Stimulated activated CD4-positive, alpha-beta T cell treated with anti-CD3 and anti-CD28 coated beads, TNF-alpha, amount 100 ng/mL, for 24 hours (primary cell): ENCODE measurements at regions not wholly inside any gene's neighbourhood (a gene's known extent, or its start where the extent isn't known, plus 50 kb on each side); places are given as distances from the start of the nearest gene placed in this dataset.
A peak's percentile ranks its signal among the peaks of the same experiment; 100 is the strongest.

Experiments
- DNase-seq, 3 experiments: peaks; one replicate each; pipeline ENCODE4 v3.0.0-alpha.2; 2020; ENCODE audit warnings: low read depth in 3 of 3

- no peak for DNase-seq
Observed at GRCh38 chr14:51396222-51396815, 156.3 kb downstream of the TMX1 start.

GRCh38 chr14:51398898-51399297, 158.9 kb downstream of the TMX1 start:
- DNase-seq = no peak

- no peak for DNase-seq
Observed at GRCh38 chr14:51400139-51400538, 160.1 kb downstream of the TMX1 start.

GRCh38 chr14:51401272-51401671, 161.2 kb downstream of the TMX1 start:
- no peak for DNase-seq

GRCh38 chr14:51401756-51402155, 161.7 kb downstream of the TMX1 start:
- no peak for DNase-seq

- DNase-seq = no peak
Observed at GRCh38 chr14:51410897-51411296, 170.8 kb downstream of the TMX1 start.

GRCh38 chr14:51419685-51420084, 179.6 kb downstream of the TMX1 start:
- peak in 2 of 3 experiments; percentile 2 to 5 for DNase-seq

GRCh38 chr14:51422704-51423103, 182.7 kb downstream of the TMX1 start:
- DNase-seq = no peak

GRCh38 chr14:51424041-51424440, 184.0 kb downstream of the TMX1 start:
- no peak for DNase-seq

GRCh38 chr14:51424561-51425251, 184.7 kb downstream of the TMX1 start:
- DNase-seq = no peak

- DNase-seq = no peak
Observed at GRCh38 chr14:51428981-51429380, 188.9 kb downstream of the TMX1 start.

- no peak for DNase-seq
Observed at GRCh38 chr14:51430079-51430478, 190.0 kb downstream of the TMX1 start.

- DNase-seq = no peak
Observed at GRCh38 chr14:51430633-51431032, 190.6 kb downstream of the TMX1 start.

GRCh38 chr14:51431033-51431709, 191.1 kb downstream of the TMX1 start:
- DNase-seq = no peak

- no peak for DNase-seq
Observed at GRCh38 chr14:51431741-51432140, 191.7 kb downstream of the TMX1 start.

GRCh38 chr14:51432302-51432948, 192.4 kb downstream of the TMX1 start:
- no peak for DNase-seq

GRCh38 chr14:51436630-51437029, 196.6 kb downstream of the TMX1 start:
- no peak for DNase-seq

GRCh38 chr14:51439896-51440295, 199.8 kb downstream of the TMX1 start:
- DNase-seq = no peak

GRCh38 chr14:51441001-51441400, 201.0 kb downstream of the TMX1 start:
- DNase-seq = no peak

GRCh38 chr14:51442513-51443175, 202.6 kb downstream of the TMX1 start:
- no peak for DNase-seq

GRCh38 chr14:51443195-51444018, 203.4 kb downstream of the TMX1 start:
- DNase-seq = no peak
